GM23248 (cell line): ENCODE measurements at regions not wholly inside any gene's neighbourhood (a gene's known extent, or its start where the extent isn't known, plus 50 kb on each side); places are given as distances from the start of the nearest gene placed in this dataset.

Experiments
- DNase-seq: peaks from one replicate; pipeline ENCODE4 v3.0.0-alpha.2; 2015
- H2AFZ ChIP-seq: fragments of 200-600 bp; sonication (generic); 2 replicates; pipeline ENCODE4 v1.6.1; 2016; ENCODE audit warnings: antibody characterized with exemption
- H3F3A ChIP-seq: fragments of 200-600 bp; sonication (generic); 2 replicates; pipeline ENCODE4 v1.6.1; 2016; ENCODE audit warnings: mild to moderate bottlenecking, antibody characterized with exemption, mixed run types; ENCODE audit not compliant: insufficient read depth
- H3K27ac ChIP-seq: fragments of 200-600 bp; sonication (generic); 2 replicates; pipeline ENCODE4 v1.5.1; 2016; ENCODE audit warnings: mild to moderate bottlenecking
- H3K27me3 ChIP-seq: fragments of 200-600 bp; sonication (generic); replicated peaks from 2 replicates; pipeline ENCODE4 v1.6.1; 2016; ENCODE audit warnings: mild to moderate bottlenecking; ENCODE audit not compliant: insufficient read depth
- H3K36me3 ChIP-seq: fragments of 200-600 bp; sonication (generic); 2 replicates; pipeline ENCODE4 v1.6.1; 2016; ENCODE audit warnings: low read depth, mild to moderate bottlenecking
- H3K4me1 ChIP-seq: fragments of 200-600 bp; sonication (generic); 2 replicates; pipeline ENCODE4 v1.6.1; 2016; ENCODE audit warnings: mild to moderate bottlenecking; ENCODE audit not compliant: insufficient read depth
- H3K4me2 ChIP-seq: fragments of 200-600 bp; sonication (generic); one replicate; pipeline ENCODE4 v1.6.1; 2016; ENCODE audit warnings: mild to moderate bottlenecking; ENCODE audit not compliant: unreplicated experiment
- H3K4me3 ChIP-seq: fragments of 200-600 bp; sonication (generic); 2 replicates; pipeline ENCODE4 v1.5.1; 2016; ENCODE audit warnings: mild to moderate bottlenecking
- H3K79me2 ChIP-seq: fragments of 200-600 bp; sonication (generic); 2 replicates; pipeline ENCODE4 v1.6.1; 2016; ENCODE audit warnings: mild to moderate bottlenecking; ENCODE audit not compliant: insufficient read depth
- H3K9ac ChIP-seq: fragments of 200-600 bp; sonication (generic); 2 replicates; pipeline ENCODE4 v1.6.1; 2016; ENCODE audit warnings: mild to moderate bottlenecking
- H3K9me2 ChIP-seq: fragments of 200-600 bp; sonication (generic); 2 replicates; pipeline ENCODE4 v1.6.1; 2016; ENCODE audit warnings: mixed run types, mild to moderate bottlenecking, moderate library complexity; ENCODE audit not compliant: insufficient read depth
- H3K9me3 ChIP-seq: fragments of 200-600 bp; sonication (generic); one replicate; pipeline ENCODE4 v1.6.1; 2017; ENCODE audit warnings: low read depth
- H4K20me1 ChIP-seq: fragments of 200-600 bp; sonication (generic); 2 replicates; pipeline ENCODE4 v1.6.0; 2016; ENCODE audit not compliant: insufficient read depth
- EZH2 ChIP-seq: fragments of 200-600 bp; sonication (generic); IDR thresholded peaks from 2 replicates; pipeline ENCODE4 v1.6.1; 2018; ENCODE audit warnings: antibody characterized with exemption, mild to moderate bottlenecking; ENCODE audit not compliant: insufficient read depth, poor library complexity, severe bottlenecking
- EZH2phosphoT487 ChIP-seq: fragments of 200-600 bp; sonication (generic); IDR thresholded peaks from 2 replicates; pipeline ENCODE4 v1.6.1; 2018; ENCODE audit warnings: antibody characterized with exemption, moderate library complexity, mild to moderate bottlenecking, low read depth; ENCODE audit not compliant: insufficient read depth
- WGBS, 2 experiments: methylation state at CpG; one replicate each; pipeline ENCODE4 v1.1.6; 2015 to 2017; ENCODE audit warnings: low lambda C conversion rate in 2 of 2, low coverage in 1 of 2; ENCODE audit errors: missing lambda C conversion rate in 2 of 2; 5-methylcytosine and 5-hydroxymethylcytosine counted together
- in situ Hi-C: fragments of 300-500 bp; cut with MboI; formaldehyde crosslinking; loops from 2 replicates; pipeline ENCODE4 v1.15.0; 2020

DNA sequence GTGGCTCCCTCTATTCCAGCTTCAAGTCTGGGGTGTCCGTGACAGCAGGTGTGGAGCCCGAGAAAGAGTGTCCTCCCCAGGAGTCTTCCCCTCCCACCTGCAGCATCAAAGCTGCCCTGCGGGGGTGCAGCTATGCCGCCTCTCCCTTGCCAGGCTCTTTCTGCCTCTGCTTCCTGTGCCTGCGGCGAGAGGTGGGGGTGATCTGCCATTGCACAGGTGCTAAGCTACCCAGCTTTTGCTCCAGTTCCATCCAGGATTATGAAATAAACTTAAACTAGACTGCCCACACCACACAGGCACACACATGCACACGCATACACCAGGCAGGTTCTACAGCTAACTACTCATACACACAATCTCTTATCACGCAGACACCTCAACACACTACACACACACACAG, 104.7 kb upstream of the CLDN10 start:
- Histone ChIP-seq H3K4me2 (no peak overlapping the region), H3K9ac (no peak overlapping the region), H3K27me3 (peaks cover 18% of the 10 kb centered on the region; the same call in 1 of the 2 replicates), H2AFZ (no peak overlapping the region), H3F3A (no peaks in the 10 kb centered on the region), H3K27ac (no peak overlapping the region), H3K79me2 (no peaks in the 10 kb centered on the region), H3K36me3 (no peaks in the 10 kb centered on the region), H3K4me1 (no peaks in the 10 kb centered on the region), H3K4me3 (no peak overlapping the region), H4K20me1 (no peaks in the 10 kb centered on the region), H3K9me2 (no peaks in the 10 kb centered on the region), H3K9me3 (no peaks in the 10 kb centered on the region)
- no peak for TF ChIP-seq EZH2
- TF ChIP-seq EZH2phosphoT487 = no peak
- no peak for DNase-seq
- in situ Hi-C loops = no loop called here
- WGBS, 2 experiments = 53 to 55% methylated on average over 8 of the region's 8 CpGs

GRCh38 chr13:95451656-95452055, 100.9 kb upstream of the CLDN10 start:
- Histone ChIP-seq H4K20me1 (no peaks in the 10 kb centered on the region), H3K9me3 (no peaks in the 10 kb centered on the region), H3F3A (no peaks in the 10 kb centered on the region), H3K27ac (no peak overlapping the region), H3K4me2 (no peak overlapping the region), H3K4me1 (no peaks in the 10 kb centered on the region), H3K9ac (no peak overlapping the region), H2AFZ (no peak overlapping the region), H3K4me3 (no peak overlapping the region), H3K27me3 (peaks cover 22% of the 10 kb centered on the region), H3K36me3 (no peaks in the 10 kb centered on the region), H3K9me2 (no peaks in the 10 kb centered on the region), H3K79me2 (no peaks in the 10 kb centered on the region)
- in situ Hi-C loops = no loop called here
- DNase-seq = no peak
- TF ChIP-seq EZH2phosphoT487 (no peak), EZH2 (no peak)
- WGBS, 2 experiments = 33 to 37% methylated on average over 2 of the region's 2 CpGs

DNA sequence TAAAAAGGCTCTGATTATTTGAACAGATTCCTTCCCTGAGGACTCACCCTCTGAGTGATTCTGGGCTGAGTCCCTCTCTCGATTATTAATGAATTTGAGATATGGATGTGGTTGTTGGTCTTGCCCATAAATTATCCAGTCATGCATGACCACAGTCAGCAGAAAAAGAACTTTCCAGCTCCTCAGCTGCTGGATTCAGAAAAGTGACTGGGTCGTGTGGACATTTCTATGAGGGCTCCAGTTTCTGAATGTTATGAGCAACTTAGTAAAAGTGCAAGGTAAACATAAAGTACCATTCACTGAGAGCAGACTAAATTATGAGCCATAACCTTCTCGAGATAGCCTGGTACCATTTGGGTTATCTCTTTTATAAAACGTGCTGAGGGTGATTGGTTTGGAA, 100.1 kb upstream of the CLDN10 start:
- Histone ChIP-seq H3K36me3 (no peaks in the 10 kb centered on the region), H2AFZ (no peak overlapping the region), H3K9me2 (no peaks in the 10 kb centered on the region), H3K27ac (no peak overlapping the region), H4K20me1 (no peaks in the 10 kb centered on the region), H3K4me2 (no peak overlapping the region), H3K27me3 (peaks cover 29% of the 10 kb centered on the region), H3K4me1 (no peaks in the 10 kb centered on the region), H3K4me3 (no peak overlapping the region), H3K9ac (no peak overlapping the region), H3F3A (no peaks in the 10 kb centered on the region), H3K9me3 (no peaks in the 10 kb centered on the region), H3K79me2 (no peaks in the 10 kb centered on the region)
- 18 to 25% methylated on average over 4 of the region's 4 CpGs for WGBS, 2 experiments
- DNase-seq = no peak
- no peak for TF ChIP-seq EZH2
- no peak for TF ChIP-seq EZH2phosphoT487
- in situ Hi-C loops = no loop called here

- Histone ChIP-seq H4K20me1 (no peaks in the 10 kb centered on the region), H3K9me3 (no peaks in the 10 kb centered on the region), H3K9ac (no peak overlapping the region), H3K4me2 (no peak overlapping the region), H3K79me2 (no peaks in the 10 kb centered on the region), H3K9me2 (no peaks in the 10 kb centered on the region), H2AFZ (no peak overlapping the region), H3K4me1 (no peaks in the 10 kb centered on the region), H3K27ac (no peak overlapping the region), H3K4me3 (no peak overlapping the region), H3K36me3 (no peaks in the 10 kb centered on the region), H3F3A (no peaks in the 10 kb centered on the region), H3K27me3 (peaks cover 27% of the 10 kb centered on the region)
- TF ChIP-seq EZH2 (no peak), EZH2phosphoT487 (no peak)
- DNase-seq = no peak
- 0 to 4% methylated on average over 1 of the region's 1 CpG for WGBS, 2 experiments
- in situ Hi-C loops = no loop called here
Measured at GRCh38 chr13:95455782-95456181, 96.7 kb upstream of the CLDN10 start.

GRCh38 chr13:95456815-95457214, 95.7 kb upstream of the CLDN10 start:
- Histone ChIP-seq H3K4me2 (no peak overlapping the region), H3K9me3 (no peaks in the 10 kb centered on the region), H3F3A (no peaks in the 10 kb centered on the region), H3K27me3 (peaks cover 23% of the 10 kb centered on the region), H3K36me3 (no peaks in the 10 kb centered on the region), H2AFZ (no peak overlapping the region), H3K9me2 (no peaks in the 10 kb centered on the region), H4K20me1 (no peaks in the 10 kb centered on the region), H3K4me3 (no peak overlapping the region), H3K27ac (no peak overlapping the region), H3K9ac (no peak overlapping the region), H3K4me1 (no peaks in the 10 kb centered on the region), H3K79me2 (no peaks in the 10 kb centered on the region)
- TF ChIP-seq EZH2phosphoT487 = no peak
- TF ChIP-seq EZH2 = no peak
- in situ Hi-C loops = no loop called here
- no peak for DNase-seq
- WGBS, 2 experiments = 6% methylated on average over 3 of the region's 3 CpGs
